NCI-H1436 treated with DMSO at 0.1 percent for 48 hours (cell line): ENCODE measurements at regions not wholly inside any gene's neighbourhood (a gene's known extent, or its start where the extent isn't known, plus 50 kb on each side); places are given as distances from the start of the nearest gene placed in this dataset.
"Not testable (repeated sequence)": the region's sequence is repeated elsewhere in the genome, so short reads cannot be mapped to it uniquely, and the experiment has no call there.

Experiments used
- DNase-seq: peaks from one replicate; lab custom pipeline; 2025; lab: John Stamatoyannopoulos, UW

DNA sequence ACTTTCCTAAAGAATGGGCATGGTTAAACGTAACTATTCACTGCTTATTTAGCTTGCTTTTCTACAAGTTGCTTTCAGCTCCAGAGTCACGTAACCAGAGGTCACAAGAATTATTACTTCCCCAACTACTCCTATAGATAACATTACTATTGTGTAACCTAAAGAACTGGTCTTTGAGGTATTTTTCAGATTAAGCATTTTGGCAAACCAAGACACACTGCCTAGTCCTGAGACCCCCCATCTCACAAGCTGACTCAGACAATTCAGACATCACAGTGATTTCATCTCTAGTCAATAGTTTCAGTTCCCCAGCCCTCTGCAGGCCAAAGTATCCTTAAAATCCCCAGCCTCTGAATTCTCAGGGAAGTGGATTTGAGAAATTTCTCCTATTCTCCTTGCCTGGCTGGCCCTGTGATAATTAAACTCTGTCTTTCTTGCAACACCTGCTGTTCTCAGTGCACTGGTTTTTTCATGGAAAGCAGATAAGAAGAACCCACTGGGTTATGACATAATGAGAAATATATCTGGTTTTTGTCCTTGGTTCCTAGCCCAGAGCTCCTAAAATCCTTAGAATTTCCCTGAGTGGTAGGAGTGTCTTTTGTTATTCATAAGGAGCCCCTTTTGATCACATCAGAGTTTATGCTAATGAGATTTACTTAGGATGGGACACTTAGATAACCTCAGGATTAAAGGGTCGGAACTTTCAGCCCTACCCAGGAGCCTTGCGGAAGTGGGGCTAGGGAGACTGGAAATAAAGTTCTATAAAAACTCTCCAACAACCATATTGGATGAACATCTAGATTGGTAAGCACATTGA is 1310.8 kb upstream of the CHAC2 start:
- no peak for DNase-seq

DNA sequence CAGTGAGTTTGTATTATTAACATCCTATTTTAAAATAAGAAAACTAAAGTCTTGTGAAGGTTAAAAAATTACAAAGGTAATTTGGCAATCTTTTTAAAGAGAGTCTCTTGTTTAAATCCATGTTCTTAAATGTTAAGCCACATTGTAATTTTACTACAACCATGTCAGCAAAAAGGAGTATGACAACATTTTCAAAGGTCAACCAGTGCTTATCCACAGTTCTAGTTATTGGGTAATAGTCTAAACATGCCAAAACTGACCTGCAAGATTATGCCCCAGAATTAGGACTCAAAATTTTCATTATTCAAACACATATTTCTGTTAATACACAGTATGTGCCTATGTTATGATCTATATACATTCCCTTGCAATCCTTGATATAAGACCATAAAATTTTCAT is 1312.6 kb upstream of the CHAC2 start:
- no peak for DNase-seq

DNA sequence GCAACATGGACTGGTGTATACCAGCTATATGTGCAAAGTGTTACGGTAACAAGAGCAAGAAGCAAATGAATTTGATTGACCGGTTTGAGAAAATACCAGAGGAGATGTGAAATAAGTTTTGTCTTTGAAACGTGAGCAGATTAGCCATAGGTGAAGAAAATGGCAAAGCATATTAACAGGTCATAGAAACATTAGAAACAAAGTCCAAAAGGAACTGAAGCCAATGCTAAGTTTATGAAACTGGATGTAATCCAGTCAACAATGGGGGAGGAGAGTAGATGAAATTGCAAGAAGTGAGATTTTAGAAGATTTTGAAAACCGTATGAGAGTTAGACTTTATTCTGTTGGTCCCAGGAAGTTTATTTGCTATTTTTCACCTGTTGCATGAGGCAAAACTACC is 1315.4 kb upstream of the CHAC2 start:
- DNase-seq: no peak

DNA sequence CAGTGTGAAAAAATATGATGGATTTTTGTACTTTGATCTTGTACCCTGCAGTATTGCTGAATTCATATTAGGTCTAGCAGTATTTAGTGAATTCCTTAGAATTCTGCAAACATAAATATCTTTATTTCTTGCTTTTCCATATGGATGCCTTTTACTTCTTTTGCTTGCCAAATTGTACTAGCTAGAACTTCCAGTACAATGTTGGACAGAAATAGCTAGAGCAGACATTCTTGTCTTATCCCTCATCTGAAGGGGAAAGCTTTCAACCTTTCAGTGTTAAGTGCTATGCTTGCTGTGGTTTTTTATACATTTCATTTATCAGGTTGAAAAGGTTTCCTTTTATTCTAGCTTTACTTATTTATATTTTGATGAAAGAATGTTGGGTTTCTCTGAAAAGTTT is 1321.9 kb upstream of the CHAC2 start:
- DNase-seq: no peak

DNA sequence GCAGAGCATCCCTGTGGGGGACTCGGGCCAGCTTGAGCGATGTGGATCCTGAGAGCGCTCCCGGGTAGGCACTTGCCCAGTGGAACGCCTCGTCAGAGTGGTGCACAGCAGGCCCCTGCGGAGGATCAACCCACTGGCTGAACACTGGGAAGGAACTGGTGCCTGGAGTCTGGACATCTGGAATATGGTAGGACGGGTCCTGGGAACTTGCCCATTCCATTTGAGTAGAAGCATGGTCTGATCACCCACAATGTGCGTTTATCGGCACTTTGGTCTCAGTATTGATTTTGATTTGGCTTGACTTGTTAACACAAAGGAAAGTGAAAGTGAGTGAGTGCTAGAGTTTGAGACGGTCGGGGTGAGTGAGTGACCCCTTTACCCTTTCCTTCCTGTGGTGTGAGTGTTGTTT is 1336.2 kb upstream of the CHAC2 start:
- DNase-seq: no peak

DNA sequence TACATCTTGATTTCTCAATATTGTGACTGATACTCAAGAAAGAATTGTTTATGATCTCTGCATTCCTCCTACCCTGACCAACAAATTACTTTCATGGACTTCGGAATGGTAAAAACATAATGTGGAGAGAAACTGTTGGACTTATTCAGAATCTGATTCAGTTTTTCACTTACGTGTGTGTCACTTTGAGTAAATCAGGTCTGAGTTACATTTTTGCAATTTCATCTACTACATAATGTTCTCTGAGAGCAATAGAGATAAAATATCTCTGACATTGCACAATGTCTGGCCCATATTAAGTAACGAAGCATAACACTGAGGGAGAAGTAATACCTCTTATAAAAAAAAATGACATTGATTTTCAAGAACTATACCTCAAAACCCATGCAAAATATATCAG is 1337.9 kb upstream of the CHAC2 start:
- DNase-seq: no peak

DNA sequence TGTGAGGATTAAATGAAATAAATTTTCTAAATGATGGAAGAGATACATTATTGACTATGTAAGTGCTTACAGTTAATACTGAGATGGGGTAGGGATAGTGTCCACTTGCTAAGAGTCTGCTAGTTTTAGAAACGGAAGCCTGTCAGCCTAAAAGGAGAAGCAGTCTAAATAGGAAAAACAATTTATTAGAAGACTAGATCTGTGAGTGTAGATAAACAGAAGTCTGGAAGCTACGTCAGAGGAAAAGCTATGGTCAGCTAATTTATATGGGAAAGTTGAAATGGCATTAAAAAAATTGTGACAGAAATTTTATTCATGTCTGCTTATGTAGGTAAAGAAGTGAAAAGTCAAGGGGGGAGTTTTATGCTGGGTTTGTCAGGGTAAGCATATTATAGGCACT is 1338.4 kb upstream of the CHAC2 start:
- DNase-seq: no peak

DNA sequence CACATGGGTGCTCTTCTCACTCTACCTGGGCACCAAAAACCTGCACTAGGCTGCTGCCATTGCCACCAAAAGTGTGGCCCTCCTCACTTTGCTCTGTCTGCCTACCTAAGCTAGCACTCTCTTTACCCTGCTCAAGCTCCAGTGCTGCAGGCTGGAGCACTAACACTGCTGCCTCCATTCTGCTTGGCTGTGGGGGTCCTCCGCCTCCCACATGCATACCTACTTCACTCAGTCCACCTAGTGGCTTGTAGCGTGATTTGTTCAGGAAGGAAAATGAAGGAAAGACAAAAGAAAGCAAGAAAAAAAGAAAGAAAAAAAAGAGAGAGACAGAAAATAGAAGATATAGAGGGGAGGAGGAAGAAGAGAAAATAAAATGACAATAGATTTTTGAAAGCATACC is 1339.4 kb upstream of the CHAC2 start:
- DNase-seq: no peak

DNA sequence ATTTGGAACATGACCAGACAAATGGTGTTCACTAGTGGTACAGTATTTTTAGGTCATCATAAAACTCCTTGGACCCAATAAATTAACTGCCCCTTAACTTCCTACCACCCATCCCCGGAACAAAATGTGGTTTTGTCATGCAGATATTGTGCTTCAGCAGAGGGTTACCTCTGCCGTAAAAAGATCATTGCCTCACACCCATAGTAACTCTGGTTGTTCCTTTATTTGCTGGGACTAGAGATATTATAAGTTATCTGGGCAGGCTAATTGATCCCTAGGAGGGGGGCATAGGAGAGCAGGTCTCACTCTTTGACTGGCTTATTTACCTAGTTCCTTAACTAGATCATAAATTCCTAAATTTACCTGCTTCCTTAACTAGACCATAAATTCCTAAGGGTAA is 1343.9 kb upstream of the CHAC2 start:
- no peak for DNase-seq

DNA sequence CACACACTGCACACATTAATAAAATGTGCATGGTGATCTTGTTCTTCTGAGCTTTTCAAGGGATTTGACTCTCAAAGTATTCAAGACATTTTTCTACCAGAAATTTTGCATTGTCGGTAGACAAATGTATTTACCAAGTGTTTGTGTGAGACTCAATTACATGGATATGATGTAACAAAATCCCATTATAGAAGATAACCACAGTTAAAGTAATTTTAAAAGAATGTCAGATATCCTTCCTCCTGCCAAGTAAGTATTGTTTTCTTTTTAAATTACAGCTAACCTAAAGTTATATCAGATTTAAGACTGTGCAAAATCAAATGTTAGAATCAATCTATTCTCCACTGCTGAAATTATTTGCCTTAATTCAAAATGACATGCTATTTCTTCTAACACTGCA is 1344.5 kb upstream of the CHAC2 start:
- no peak for DNase-seq

DNA sequence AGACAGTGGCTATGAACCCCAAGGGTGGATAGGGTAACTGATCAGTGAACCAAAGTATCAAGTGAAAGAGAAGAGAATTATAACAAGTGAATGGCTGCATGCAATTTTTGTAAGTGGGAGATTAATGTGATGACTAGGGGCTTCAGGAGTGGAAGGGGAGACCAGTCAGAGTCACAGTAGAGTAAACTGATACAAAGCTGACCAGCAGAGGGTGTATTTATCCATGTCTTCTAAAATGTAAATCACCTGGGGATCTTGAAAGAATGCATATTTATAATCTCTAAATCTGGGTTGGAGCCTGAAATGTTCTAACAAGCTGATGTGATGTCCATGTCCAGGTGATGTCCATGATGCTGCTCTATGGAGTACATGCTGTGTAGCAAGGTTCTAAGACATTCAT is 1351.3 kb upstream of the CHAC2 start:
- no peak for DNase-seq

DNA sequence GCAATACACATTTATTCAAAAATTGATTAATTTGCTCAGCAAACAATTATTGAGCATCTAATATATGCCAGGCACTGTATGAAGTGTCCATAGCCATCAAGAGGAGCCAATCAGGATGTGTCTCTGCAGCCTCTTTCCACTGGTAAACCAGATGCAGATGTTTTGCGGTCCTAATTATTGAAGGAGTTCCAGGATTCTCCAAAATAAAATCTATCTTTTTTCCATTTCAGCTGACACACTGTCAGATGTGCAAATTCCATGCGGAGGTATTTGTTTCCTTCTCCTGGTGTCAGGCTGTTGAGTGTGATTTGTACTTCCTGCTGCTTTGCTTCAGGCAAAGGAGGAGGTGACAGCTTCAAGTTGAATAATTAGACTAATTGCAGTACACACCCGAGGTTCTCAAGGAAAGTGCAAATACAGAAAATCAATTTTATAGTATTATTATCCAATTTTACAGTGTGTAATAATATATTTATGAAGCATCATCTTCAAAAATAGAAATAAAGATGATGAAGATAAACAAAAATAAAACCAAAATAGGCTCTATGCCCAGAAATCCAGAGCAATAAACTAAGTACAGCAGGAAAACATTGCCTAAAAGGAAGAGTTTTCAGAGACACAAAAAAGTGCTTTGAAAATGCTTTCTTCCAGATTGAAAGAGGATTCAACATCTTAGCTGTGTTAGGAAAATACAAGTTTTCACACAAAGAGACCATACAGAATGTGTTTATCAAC is 1352.9 kb upstream of the CHAC2 start:
- DNase-seq: no peak

DNA sequence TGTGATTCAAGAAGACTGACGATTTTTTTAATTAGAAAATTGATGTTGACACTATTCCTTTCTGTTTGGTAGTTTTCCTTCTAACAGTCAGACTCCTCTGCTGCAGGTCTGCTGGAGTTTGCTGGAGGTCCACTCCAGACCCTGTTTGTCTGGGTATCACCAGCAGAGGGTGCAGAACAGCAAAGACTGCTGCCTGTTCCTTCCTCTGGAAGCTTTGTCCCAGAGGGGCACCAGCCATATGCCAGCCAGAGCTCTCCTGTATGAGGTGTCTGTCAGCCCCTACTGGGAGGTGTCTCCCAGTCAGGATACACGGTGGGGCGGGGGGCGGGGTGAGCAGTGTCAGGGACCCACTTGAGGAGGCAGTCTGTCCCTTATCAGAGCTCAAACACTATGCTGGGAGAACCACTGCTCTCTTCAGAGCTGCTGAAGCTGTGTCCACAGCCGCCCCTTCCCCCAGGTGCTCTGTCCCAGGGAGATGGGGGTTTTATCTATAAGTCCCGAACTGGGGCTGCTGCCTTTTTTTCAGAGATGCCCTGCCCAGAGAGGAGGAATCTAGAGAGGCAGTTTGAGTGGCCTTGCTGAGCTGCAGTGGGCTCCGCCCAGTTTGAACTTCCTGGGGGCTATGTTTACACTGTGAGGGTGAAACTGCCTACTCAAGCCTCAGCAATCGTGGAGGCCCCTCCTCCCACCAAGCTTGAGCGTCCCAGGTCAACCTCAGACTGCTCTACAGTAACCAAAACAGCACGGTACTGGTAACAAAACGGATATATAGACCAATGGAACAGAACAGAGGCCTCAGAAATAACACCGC is 1358.1 kb upstream of the CHAC2 start:
- not testable (repeated sequence) for DNase-seq

DNA sequence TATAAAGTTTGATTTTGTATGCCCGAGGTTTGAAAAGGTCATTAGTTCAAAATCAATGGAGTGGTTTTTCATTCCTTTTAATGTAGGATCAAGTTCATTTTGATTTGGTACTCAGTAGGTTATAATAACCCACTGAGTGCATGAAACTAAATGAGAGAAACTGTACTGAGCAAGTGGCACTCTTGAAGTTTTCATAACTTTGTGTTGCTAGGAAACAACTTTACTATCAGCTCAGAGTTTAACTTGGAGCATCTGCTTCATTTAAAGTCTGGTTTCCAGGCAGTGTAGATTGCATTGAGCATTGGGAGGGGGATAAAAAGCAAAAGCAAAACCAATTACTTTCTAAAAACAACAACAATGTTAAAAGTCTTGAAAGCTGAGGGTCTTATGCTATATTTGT is 1361.6 kb upstream of the CHAC2 start:
- DNase-seq: no peak

DNA sequence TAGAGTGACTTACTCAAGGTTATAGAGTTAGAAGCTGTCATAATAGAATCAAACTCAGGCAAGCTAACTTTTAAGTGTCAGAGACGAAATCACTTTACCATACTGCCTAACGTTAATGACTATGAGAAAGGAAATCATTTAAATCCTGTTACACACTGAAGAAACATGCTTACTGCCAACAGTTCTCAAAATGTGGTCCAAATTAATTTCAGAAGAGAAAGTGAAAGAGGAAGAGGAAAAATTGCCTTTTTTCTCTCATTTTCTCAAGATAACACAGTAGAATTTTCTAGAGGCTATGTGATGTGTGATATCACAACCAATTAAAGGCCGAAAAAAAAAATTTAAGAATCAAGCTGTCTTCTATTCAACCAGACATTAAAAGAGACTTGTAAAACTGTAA is 1362.7 kb upstream of the CHAC2 start:
- no peak for DNase-seq

DNA sequence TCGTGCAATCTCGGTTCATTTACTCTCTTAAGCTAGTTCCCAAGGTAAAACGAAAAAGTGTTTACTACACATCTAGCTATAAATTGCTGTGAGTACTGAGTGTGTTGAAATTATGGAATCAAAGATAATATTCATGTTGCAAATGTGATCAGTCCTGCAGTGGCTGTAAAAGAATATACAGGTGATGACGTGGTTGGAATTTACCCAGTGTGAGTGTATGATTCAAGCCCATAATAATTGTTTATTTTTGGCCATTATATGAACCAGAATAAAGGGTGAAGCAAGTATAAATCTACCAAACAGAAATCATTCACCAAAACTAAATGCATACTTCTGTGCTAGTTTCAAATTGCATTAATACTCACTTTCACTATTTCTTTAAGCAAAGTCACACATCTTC is 1363.6 kb upstream of the CHAC2 start:
- DNase-seq: no peak

DNA sequence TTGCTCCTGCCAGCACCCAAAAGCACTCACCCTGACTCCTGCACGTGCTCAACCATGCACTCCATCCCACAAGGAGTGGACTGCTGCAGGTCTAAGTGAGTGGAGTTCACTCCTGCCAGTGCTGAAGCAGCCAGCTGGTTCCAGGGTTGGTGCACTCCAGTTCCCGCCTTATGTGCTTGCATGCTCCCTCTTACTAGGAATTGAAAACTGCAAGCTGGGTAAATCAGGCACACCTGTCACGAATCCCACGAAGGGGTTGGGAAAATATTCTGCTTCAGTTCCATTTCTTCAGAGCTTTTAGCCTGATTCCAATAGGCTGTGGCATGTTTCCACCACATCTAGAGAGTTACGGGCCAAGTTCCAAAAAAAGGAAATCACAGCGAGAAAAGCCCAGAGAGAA is 1365.5 kb upstream of the CHAC2 start:
- no peak for DNase-seq

DNA sequence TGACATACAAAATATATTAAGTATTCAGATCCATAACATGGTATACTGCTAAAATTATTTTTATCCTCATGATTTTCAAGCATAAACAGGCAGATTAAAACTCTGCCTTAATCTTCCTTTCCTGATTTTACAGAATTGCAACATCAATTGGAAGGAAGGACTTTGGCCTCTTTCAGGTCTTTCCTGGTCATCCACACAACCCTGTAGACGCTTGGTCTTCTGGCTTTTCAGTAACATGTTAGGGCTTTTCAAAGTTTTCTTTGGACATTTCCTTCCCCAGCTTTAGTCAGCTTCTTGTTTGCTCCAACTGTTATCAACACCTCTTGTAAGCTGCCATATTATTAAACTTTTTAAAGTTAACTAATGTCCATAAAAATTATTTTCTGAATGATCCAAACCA is 1364.9 kb upstream of the NRXN1 start:
- DNase-seq: no peak

DNA sequence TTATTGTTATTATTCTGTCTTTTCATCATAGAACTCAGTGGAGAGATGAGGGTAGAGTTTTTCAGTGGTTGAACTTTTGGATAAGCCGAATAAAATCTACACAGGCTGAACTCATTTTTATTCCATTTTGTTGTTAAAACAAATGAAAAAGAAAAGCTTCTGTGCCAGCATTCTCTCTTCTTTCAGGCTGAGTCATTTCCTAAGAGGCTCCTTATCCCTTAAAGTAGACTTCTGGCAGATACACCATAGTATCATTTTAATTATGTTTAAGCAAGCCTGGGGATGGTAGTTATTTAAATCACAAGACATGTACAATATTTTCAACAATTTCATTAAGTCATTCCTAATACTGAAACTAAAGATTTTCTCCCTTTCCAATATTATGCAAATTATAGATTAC is 1364.0 kb upstream of the NRXN1 start:
- no peak for DNase-seq

DNA sequence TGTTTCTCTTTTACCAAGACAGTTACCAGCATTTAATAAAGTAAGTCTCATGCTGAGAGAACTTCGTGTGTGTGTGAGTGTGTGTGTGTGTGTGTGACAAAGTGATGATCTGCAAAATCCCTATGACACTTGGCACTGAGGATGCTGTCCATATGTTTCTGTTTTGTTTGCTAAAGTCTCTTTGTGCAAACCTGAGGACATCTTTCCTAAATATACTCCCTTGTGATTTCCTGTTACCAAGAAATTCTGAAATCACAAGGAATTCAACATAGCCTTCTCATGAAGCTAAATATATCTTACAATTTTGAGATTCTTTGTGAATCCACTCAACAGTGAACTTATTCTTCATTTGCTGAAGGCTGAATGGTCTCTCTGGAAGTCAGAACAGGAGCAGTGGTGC is 1359.7 kb upstream of the NRXN1 start:
- DNase-seq: no peak

DNA sequence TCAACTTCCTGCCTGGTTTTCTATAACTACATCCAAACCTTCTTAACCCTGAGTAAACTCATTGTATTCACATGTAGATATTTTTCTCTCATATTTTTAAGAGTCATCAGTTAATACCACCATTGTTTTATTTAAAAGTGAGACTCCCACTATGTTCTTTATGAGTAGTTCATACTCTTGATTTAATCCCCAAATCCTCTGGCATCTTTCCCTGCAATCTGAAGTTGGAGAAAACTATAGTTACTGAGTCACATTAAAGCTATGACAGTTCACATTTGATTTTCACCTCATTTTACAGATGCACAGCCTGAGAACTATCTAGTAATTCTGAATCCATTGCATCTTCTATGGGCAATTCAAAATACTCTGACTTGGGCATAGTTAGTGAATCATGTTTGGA is 1358.7 kb upstream of the NRXN1 start:
- no peak for DNase-seq

DNA sequence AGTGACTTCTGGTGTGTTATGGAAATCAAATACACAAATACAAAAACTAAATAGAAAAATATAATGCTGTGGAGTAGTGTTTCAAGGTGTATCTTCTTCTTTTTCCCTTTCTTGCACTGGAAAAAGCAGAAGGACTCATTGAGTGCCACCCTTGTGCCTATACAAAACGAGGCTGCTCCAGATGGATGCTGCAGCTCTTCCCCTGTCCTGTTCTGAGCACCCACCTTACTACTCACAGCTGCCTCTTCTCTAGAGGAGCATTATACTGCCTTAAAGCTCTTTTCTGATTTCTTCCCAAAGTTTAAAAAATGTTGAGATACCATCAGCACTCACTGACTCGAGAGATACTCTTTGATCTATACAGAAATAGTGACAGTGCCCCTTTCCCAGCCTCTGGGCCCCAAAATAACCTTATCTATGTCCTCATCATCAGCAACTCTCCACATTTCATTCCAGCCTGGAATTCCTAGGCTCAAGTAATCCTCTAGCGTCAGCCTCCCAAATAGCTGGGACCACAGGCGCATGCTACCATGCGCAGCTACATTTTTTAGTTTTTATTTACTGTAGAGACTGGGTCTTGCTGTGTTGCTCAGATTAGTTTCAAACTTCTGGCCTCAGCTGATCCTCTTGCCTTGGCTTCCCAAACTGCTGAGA is 1356.1 kb upstream of the NRXN1 start:
- no peak for DNase-seq
